GM12878 (cell line): ENCODE measurements at regions not wholly inside any gene's neighbourhood (a gene's known extent, or its start where the extent isn't known, plus 50 kb on each side); places are given as distances from the start of the nearest gene placed in this dataset.

ENCODE experiments used
- JUND ChIP-seq: IDR thresholded peaks from 2 replicates; pipeline ENCODE4 v1.6.1; 2012; ENCODE audit warnings: low read depth, mild to moderate bottlenecking, low read length, improper control_type of control experiment, moderate library complexity
- RAD21 ChIP-seq: IDR thresholded peaks from 2 replicates; pipeline ENCODE4 v1.6.1; 2011; ENCODE audit warnings: mild to moderate bottlenecking, low read depth, low read length, moderate library complexity; ENCODE audit not compliant: insufficient read depth

DNA sequence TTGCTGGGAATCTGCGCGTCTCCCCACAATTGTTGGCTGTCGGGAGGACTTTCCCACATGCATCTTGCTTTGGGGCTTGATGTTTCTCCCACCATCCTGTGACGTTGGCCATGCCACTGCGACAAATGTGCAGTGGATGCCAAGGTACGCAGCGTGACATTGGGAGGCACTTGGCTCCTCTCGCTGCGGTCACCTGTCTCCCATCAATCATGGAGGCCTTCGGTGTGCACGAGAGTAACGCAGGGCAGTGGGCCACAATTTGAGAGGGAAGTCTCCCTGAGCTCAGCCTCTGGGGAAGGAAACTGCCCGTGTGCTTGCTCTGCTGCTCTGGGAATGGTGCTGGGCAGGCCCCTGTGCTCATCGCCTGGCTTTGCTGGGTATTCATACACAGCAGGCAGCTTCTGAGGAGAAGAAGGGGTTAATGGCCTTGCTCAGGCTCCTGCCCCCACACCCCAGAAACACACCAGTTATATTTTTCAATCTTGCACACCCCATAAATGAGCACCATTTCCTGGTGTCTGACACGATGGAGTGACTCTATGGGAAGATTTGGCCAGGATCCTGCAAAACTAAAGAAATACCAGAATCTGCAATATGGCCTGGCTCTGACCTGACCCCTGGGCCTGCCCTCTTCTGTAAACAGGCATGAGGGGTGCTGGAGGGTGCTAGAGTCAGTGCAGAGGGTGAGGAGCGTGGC, 153.5 kb downstream of the ADAMTS15 start:
- TF ChIP-seq RAD21, result no peak
- TF ChIP-seq JUND, result no peak
